ENCODE measurements at regions not wholly inside any gene's neighbourhood (a gene's known extent, or its start where the extent isn't known, plus 50 kb on each side); places are given as distances from the start of the nearest gene placed in this dataset.

DNA sequence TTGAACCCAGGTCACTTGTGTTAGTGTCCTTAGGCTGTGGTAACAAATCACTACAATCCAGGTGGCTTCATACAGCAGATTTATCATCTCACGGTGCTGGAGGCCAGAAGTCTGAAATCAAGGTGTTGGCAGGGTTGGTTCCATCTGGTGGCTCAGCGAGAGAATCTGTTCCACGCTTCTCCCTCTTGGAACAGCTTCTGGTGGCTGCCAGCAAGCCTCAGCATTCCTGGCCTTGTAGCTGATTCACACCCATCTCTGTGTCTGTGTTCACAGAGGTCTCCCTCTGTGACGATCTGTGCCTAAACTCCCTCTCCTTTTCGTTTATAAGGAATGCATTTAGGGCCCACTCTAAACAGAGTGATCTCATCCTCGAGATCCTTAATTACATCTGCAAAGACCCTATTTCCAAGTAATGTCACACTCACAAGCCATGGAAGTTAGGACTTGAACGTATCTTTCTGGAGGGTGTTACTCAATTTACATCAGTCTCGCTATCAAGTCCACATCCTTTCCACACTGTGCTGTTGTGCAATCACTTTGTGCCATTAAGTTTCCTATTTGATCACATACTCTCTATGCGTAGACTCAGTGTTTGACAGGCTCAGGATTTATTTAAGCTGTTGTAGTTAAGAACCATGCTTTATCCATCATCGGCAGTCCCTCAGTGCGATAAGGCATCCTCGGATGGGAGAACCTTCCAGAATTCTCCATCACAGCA is 164.4 kb downstream of the SOCS6 start:
- ChIA-PET POLR2A (no interaction called here), CTCF (interaction anchor here (0.8 to 8.2 kb wide), 9 partner anchors 9 to 337 kb away, joined by 3 to 55 read pairs (median 4); no protein-coding TSS in a partner anchor)
- TF ChIP-seq EP300 (IDR thresholded peaks at IDR 0.05), result no peak
- no peak for TF ChIP-seq HOXB5 (CRISPR knock-in tag; IDR thresholded peaks at IDR 0.05)
- TF ChIP-seq NPAS2 (CRISPR knock-in tag; IDR thresholded peaks at IDR 0.05; ENCODE audit: borderline replicate concordance), result no peak
- TF ChIP-seq CEBPB (IDR thresholded peaks at IDR 0.05), result peak in 1 of 2 experiments; percentile 48; a peak in 2 of 4 replicates
- TF ChIP-seq PHF8 (IDR thresholded peaks at IDR 0.05; ENCODE audit: borderline replicate concordance, low read depth), result no peak
- TF ChIP-seq KDM5A (IDR thresholded peaks at IDR 0.05), result no peak
- TF ChIP-seq SREBF2 (IDR thresholded peaks at IDR 0.05), result no peak
- TF ChIP-seq RNF2 (IDR thresholded peaks at IDR 0.05; ENCODE audit: borderline replicate concordance, low read depth), result no peak
- 0 out of 3 replicates have a peak, but pooled peaks cover 3% of the 10 kb centered on the region for H3K9me3 ChIP-seq
- WGBS (ENCODE audit: missing lambda C conversion rate), result 89% methylated on average over 12 of the region's 12 CpGs
- FAIRE-seq, result no peak
- H3K27ac ChIP-seq, result peak overlapping the region; percentile 50 to 74; a peak in 5 of 6 replicates
- no peak overlapping the region for H3K4me3 ChIP-seq
- no peak for ATAC-seq
- H3K4me2 ChIP-seq, result no peak overlapping the region
- no peak for DNase-seq (ENCODE audit: low read depth in 1 of 2, low spot score in 1 of 2)
- H3K4me1 ChIP-seq, result peaks cover 20% of the 10 kb centered on the region

DNA sequence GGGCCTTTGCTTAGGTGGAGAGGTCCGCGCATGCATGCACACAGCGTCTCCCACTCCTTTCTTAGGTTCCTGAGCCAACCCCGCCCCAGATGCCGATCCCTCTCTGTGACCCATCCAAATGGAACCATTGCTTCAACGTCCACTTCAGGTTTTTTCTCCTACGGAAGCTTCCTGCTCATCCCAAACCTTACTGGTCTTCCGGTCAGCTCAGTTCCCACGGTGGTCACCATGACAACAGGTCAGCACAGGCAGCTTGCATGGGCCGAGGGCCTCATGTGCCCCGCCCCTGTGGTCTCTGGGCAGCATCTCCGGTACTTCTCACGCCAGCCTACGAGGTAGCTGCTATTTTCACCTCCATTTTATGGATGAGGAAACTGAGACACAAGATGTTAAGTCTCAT is 163.7 kb downstream of the SOCS6 start:
- FAIRE-seq (no peak), DNase-seq (ENCODE audit: low read depth in 1 of 2, low spot score in 1 of 2) (no peak), ATAC-seq (no peak)
- CTCF ChIA-PET, result interaction anchor here (0.8 to 8.2 kb wide), 5 partner anchors 96 to 336 kb away, joined by 3 to 55 read pairs (median 4); no protein-coding TSS in a partner anchor
- no peak overlapping the region for H3K4me2 ChIP-seq
- H3K4me3 ChIP-seq, result no peak overlapping the region
- H3K27ac ChIP-seq, result peak overlapping the region; percentile 50 to 74; a peak in 5 of 6 replicates
- POLR2A ChIA-PET, result no interaction called here
- peaks cover 20% of the 10 kb centered on the region for H3K4me1 ChIP-seq
- no peak for TF ChIP-seq MYC (IDR thresholded peaks at IDR 0.05; ENCODE audit: borderline replicate concordance, low read length)
- TF ChIP-seq PHF8 (IDR thresholded peaks at IDR 0.05; ENCODE audit: borderline replicate concordance, low read depth), result no peak
- no peak for TF ChIP-seq RARB (CRISPR knock-in tag; IDR thresholded peaks at IDR 0.05)
- no peak for TF ChIP-seq TP53 (CRISPR knock-in tag; IDR thresholded peaks at IDR 0.05)
- 0 out of 3 replicates have a peak, but pooled peaks cover 3% of the 10 kb centered on the region for H3K9me3 ChIP-seq
- WGBS (ENCODE audit: missing lambda C conversion rate), result 93% methylated on average over 14 of the region's 14 CpGs

DNA sequence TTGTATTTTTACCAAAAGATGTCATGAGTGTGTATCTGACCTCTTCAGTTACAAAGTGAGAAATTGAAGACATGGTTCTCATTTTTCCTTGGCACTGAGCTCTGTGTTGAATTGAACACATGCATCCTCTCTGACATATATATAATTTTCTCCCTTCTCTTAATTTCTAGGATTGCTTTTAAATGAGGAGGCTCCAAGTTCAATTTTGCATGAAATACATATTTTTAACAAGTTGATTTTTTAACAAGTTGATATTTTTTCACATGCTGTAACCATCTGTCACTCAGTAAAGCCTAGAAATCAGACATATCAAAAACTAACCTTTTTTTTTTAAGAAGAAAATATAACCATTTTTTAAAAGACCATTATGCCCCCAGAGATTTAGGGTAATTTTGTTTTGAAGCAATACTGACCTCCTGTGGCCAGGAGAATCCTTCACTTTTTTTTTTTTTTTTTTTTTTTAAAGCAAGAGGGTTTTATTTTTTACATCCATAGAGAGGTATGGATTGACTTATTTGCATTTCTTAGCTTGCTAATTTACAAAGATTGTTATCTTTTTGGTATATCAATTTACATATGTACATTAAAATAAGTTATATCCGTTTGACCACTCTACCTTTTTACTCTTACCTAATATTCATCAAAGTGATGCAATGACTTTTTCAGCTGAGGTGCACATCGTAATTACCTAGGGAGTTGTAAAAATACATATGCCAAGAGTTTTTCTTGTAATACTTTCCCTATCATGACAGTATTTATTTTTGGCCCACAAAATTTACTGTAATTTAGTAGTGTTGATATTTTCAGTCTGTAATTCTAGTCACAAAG is 161.8 kb downstream of the SOCS6 start:
- Histone ChIP-seq H3K4me1 (peaks cover 20% of the 10 kb centered on the region), H3K27ac (peak overlapping the region; percentile 77 to 83), H3K4me2 (no peak overlapping the region; the same call in 2 of the 3 replicates), H3K9me3 (0 out of 3 replicates have a peak, but pooled peaks cover 3% of the 10 kb centered on the region), H3K4me3 (no peak overlapping the region)
- DNase-seq (ENCODE audit: low read depth in 1 of 2, low spot score in 1 of 2) (peak in 1 of 2 experiments; percentile 38), FAIRE-seq (no peak), ATAC-seq (peak in 1 of 2 experiments; percentile 45; a peak in 1 of 6 replicates)
- 42% methylated on average over 2 of the region's 2 CpGs for WGBS (ENCODE audit: missing lambda C conversion rate)
- POLR2A ChIA-PET, result interaction anchor here (0.7 to 0.9 kb wide), 2 partner anchors 93 to 255 kb away, joined by 3 to 5 read pairs; no protein-coding TSS in a partner anchor
- CTCF ChIA-PET, result interaction anchor here (0.6 to 8.2 kb wide), 19 partner anchors 9 to 1589 kb away, joined by 3 to 55 read pairs (median 4); no protein-coding TSS in a partner anchor
- TF ChIP-seq, protein P1, sequence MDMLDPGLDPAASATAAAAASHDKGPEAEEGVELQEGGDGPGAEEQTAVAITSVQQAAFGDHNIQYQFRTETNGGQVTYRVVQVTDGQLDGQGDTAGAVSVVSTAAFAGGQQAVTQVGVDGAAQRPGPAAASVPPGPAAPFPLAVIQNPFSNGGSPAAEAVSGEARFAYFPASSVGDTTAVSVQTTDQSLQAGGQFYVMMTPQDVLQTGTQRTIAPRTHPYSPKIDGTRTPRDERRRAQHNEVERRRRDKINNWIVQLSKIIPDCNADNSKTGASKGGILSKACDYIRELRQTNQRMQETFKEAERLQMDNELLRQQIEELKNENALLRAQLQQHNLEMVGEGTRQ (IDR thresholded peaks at IDR 0.05), result no peak
- TF ChIP-seq HDAC2 (IDR thresholded peaks at IDR 0.05) (no peak), TFCP2L1 (CRISPR knock-in tag; IDR thresholded peaks at IDR 0.05) (no peak), RARB (CRISPR knock-in tag; IDR thresholded peaks at IDR 0.05) (no peak), ZFP36 (IDR thresholded peaks at IDR 0.05; ENCODE audit: borderline replicate concordance, partially characterized antibody) (no peak), HOXB13 (CRISPR knock-in tag; IDR thresholded peaks at IDR 0.05; ENCODE audit: low read depth) (no peak), RCOR1 (IDR thresholded peaks at IDR 0.05; ENCODE audit: low read depth, low read length) (no peak), ZNF302 (CRISPR knock-in tag; IDR thresholded peaks at IDR 0.05) (no peak), SREBF2 (IDR thresholded peaks at IDR 0.05) (no peak), EP300 (IDR thresholded peaks at IDR 0.05) (no peak), EHMT2 (IDR thresholded peaks at IDR 0.05; ENCODE audit: low read depth) (no peak), CHD2 (IDR thresholded peaks at IDR 0.05; ENCODE audit: low read length, partially characterized antibody) (no peak), SMC3 (IDR thresholded peaks at IDR 0.05) (peak; percentile 81), CEBPB (IDR thresholded peaks at IDR 0.05) (peak; percentile 73 to 84; a peak in 3 of 4 replicates), NPAS2 (CRISPR knock-in tag; IDR thresholded peaks at IDR 0.05; ENCODE audit: borderline replicate concordance) (no peak)
- TF ChIP-seq, protein P2, sequence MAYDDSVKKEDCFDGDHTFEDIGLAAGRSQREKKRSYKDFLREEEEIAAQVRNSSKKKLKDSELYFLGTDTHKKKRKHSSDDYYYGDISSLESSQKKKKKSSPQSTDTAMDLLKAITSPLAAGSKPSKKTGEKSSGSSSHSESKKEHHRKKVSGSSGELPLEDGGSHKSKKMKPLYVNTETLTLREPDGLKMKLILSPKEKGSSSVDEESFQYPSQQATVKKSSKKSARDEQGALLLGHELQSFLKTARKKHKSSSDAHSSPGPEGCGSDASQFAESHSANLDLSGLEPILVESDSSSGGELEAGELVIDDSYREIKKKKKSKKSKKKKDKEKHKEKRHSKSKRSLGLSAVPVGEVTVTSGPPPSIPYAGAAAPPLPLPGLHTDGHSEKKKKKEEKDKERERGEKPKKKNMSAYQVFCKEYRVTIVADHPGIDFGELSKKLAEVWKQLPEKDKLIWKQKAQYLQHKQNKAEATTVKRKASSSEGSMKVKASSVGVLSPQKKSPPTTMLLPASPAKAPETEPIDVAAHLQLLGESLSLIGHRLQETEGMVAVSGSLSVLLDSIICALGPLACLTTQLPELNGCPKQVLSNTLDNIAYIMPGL (CRISPR knock-in tag; IDR thresholded peaks at IDR 0.05; ENCODE audit: borderline replicate concordance), result no peak
- TF ChIP-seq, protein P3, sequence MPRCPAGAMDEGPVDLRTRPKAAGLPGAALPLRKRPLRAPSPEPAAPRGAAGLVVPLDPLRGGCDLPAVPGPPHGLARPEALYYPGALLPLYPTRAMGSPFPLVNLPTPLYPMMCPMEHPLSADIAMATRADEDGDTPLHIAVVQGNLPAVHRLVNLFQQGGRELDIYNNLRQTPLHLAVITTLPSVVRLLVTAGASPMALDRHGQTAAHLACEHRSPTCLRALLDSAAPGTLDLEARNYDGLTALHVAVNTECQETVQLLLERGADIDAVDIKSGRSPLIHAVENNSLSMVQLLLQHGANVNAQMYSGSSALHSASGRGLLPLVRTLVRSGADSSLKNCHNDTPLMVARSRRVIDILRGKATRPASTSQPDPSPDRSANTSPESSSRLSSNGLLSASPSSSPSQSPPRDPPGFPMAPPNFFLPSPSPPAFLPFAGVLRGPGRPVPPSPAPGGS (IDR thresholded peaks at IDR 0.05), result no peak
- TF ChIP-seq, protein P4, sequence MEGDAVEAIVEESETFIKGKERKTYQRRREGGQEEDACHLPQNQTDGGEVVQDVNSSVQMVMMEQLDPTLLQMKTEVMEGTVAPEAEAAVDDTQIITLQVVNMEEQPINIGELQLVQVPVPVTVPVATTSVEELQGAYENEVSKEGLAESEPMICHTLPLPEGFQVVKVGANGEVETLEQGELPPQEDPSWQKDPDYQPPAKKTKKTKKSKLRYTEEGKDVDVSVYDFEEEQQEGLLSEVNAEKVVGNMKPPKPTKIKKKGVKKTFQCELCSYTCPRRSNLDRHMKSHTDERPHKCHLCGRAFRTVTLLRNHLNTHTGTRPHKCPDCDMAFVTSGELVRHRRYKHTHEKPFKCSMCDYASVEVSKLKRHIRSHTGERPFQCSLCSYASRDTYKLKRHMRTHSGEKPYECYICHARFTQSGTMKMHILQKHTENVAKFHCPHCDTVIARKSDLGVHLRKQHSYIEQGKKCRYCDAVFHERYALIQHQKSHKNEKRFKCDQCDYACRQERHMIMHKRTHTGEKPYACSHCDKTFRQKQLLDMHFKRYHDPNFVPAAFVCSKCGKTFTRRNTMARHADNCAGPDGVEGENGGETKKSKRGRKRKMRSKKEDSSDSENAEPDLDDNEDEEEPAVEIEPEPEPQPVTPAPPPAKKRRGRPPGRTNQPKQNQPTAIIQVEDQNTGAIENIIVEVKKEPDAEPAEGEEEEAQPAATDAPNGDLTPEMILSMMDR (IDR thresholded peaks at IDR 0.05), result peak; percentile 76
